ENCODE measurements at regions not wholly inside any gene's neighbourhood (a gene's known extent, or its start where the extent isn't known, plus 50 kb on each side); places are given as distances from the start of the nearest gene placed in this dataset.
"Not testable (repeated sequence)": the region's sequence is repeated elsewhere in the genome, so short reads cannot be mapped to it uniquely, and the experiment has no call there.

- DNase-seq (ENCODE audit: low read depth in 2 of 2): no peak
These were observed 113.9 kb upstream of the IMMP2L start for GRCh38 chr7:111676167-111676566.

GRCh38 chr7:111672901-111673300, 110.6 kb upstream of the IMMP2L start:
- DNase-seq (ENCODE audit: low read depth in 2 of 2): no peak

GRCh38 chr7:111671927-111672326, 109.6 kb upstream of the IMMP2L start:
- no peak for DNase-seq (ENCODE audit: low read depth in 2 of 2)

GRCh38 chr7:111668711-111669110, 106.4 kb upstream of the IMMP2L start:
- no peak for DNase-seq (ENCODE audit: low read depth in 2 of 2)

GRCh38 chr7:111667488-111667887, 105.2 kb upstream of the IMMP2L start:
- no peak for DNase-seq (ENCODE audit: low read depth in 2 of 2)

GRCh38 chr7:111666260-111666659, 104.0 kb upstream of the IMMP2L start:
- DNase-seq (ENCODE audit: low read depth in 2 of 2): no peak

GRCh38 chr7:111663771-111664170, 101.5 kb upstream of the IMMP2L start:
- no peak for DNase-seq (ENCODE audit: low read depth in 2 of 2)

GRCh38 chr7:111662386-111662785, 100.1 kb upstream of the IMMP2L start:
- DNase-seq (ENCODE audit: low read depth in 2 of 2): no peak

- DNase-seq (ENCODE audit: low read depth in 2 of 2): no peak
These were observed 98.2 kb upstream of the IMMP2L start for GRCh38 chr7:111660478-111660877.

- no peak for DNase-seq (ENCODE audit: low read depth in 2 of 2)
These were observed 96.3 kb upstream of the IMMP2L start for GRCh38 chr7:111658546-111658945.

GRCh38 chr7:111657018-111657417, 94.7 kb upstream of the IMMP2L start:
- no peak for DNase-seq (ENCODE audit: low read depth in 2 of 2)

GRCh38 chr7:111654343-111654742, 92.1 kb upstream of the IMMP2L start:
- no peak for DNase-seq (ENCODE audit: low read depth in 2 of 2)

GRCh38 chr7:111653846-111654245, 91.6 kb upstream of the IMMP2L start:
- no peak for DNase-seq (ENCODE audit: low read depth in 2 of 2)

- peak; percentile 22 to 23 for DNase-seq (ENCODE audit: low read depth in 2 of 2)
These were observed 88.2 kb upstream of the IMMP2L start for GRCh38 chr7:111650456-111650999.

- peak; percentile 38 to 39 for DNase-seq (ENCODE audit: low read depth in 2 of 2)
These were observed 85.6 kb upstream of the IMMP2L start for GRCh38 chr7:111647881-111648280.

- DNase-seq (ENCODE audit: low read depth in 2 of 2): not testable (repeated sequence)
These were observed 82.3 kb upstream of the IMMP2L start for GRCh38 chr7:111644595-111644994.

- DNase-seq (ENCODE audit: low read depth in 2 of 2): no peak
These were observed 80.1 kb upstream of the IMMP2L start for GRCh38 chr7:111642373-111642772.

GRCh38 chr7:111640416-111640815, 78.1 kb upstream of the IMMP2L start:
- DNase-seq (ENCODE audit: low read depth in 2 of 2): no peak

GRCh38 chr7:111639934-111640333, 77.6 kb upstream of the IMMP2L start:
- peak; percentile 30 to 35 for DNase-seq (ENCODE audit: low read depth in 2 of 2)

- no peak for DNase-seq (ENCODE audit: low read depth in 2 of 2)
These were observed 75.8 kb upstream of the IMMP2L start for GRCh38 chr7:111638078-111638477.

- DNase-seq (ENCODE audit: low read depth in 2 of 2): no peak
These were observed 71.6 kb upstream of the IMMP2L start for GRCh38 chr7:111633878-111634277.

- DNase-seq (ENCODE audit: low read depth in 2 of 2): no peak
These were observed 68.6 kb upstream of the IMMP2L start for GRCh38 chr7:111630862-111631261.

GRCh38 chr7:111622084-111622483, 59.8 kb upstream of the IMMP2L start:
- no peak for DNase-seq (ENCODE audit: low read depth in 2 of 2)

All from fibroblast of skin of left quadriceps (primary cell).